ENCODE measurements at regions not wholly inside any gene's neighbourhood (a gene's known extent, or its start where the extent isn't known, plus 50 kb on each side); places are given as distances from the start of the nearest gene placed in this dataset.

DNA sequence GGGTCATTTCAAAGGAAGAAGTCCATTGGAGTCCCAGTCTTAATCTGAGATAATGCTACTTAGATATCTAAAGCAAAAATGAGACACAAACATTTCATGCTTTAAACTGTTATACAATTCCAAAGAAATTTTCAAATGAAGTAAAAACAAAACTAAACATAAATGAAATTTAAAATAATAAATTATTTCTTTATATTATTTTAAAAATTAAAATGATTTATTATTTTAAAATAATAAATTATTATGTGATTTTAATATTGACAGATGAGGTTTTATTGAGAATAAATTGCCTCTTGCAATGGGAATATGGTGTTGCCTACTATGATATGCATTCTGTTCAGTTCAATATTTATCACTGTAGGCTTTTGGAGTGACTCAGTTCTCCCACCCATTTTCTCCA lies 93.7 kb upstream of the BACH2 start:
- peaks cover 3% of the 10 kb centered on the region for H3K27me3 Mint-ChIP-seq (ENCODE audit: insufficient read depth, low read depth, poor library complexity)
- H3K9me3 Mint-ChIP-seq, result no peaks in the 10 kb centered on the region

More for the DNA sequence above, 93.7 kb upstream of the BACH2 start:
- H3F3A ChIP-seq (replicated peaks; ENCODE audit: low read depth), result no peaks in the 10 kb centered on the region
- no peaks in the 10 kb centered on the region for H3K27me3 ChIP-seq (ENCODE audit: insufficient read depth)
- no peaks in the 10 kb centered on the region for H3K9me2 ChIP-seq (ENCODE audit: insufficient read depth)
- H3K27ac Mint-ChIP-seq, result peak overlapping the region; percentile 51; the same call in 1 of the 2 replicates
- H3K36me3 Mint-ChIP-seq (ENCODE audit: low read depth), result no peaks in the 10 kb centered on the region
- H3K36me3 ChIP-seq (ENCODE audit: insufficient read depth), result no peaks in the 10 kb centered on the region
- H3K4me3 Mint-ChIP-seq, result no peak overlapping the region
- H4K20me1 ChIP-seq (replicated peaks; ENCODE audit: insufficient read depth), result no peaks in the 10 kb centered on the region
- no peak for ATAC-seq
- H3K4me1 Mint-ChIP-seq, result peaks cover 42% of the 10 kb centered on the region
- TF ChIP-seq STAT1 (IDR thresholded peaks at IDR 0.05; ENCODE audit: unreplicated experiment) (no peak), EZH2phosphoT487 (IDR thresholded peaks at IDR 0.05; ENCODE audit: unreplicated experiment) (no peak), CREB1 (CRISPR knock-in tag; IDR thresholded peaks at IDR 0.05; ENCODE audit: low read depth) (no peak), JUNB (IDR thresholded peaks at IDR 0.05; ENCODE audit: unreplicated experiment) (no peak), EZH2 (IDR thresholded peaks at IDR 0.05; ENCODE audit: low read depth, unreplicated experiment) (no peak), ZNF462 (CRISPR knock-in tag; IDR thresholded peaks at IDR 0.05) (no peak), POLR2AphosphoS5 (IDR thresholded peaks at IDR 0.05; ENCODE audit: low read depth) (no peak), NANOG (IDR thresholded peaks at IDR 0.05; ENCODE audit: borderline replicate concordance) (no peak), ZNF114 (CRISPR knock-in tag; IDR thresholded peaks at IDR 0.05) (no peak), ZNF331 (CRISPR knock-in tag; IDR thresholded peaks at IDR 0.05; ENCODE audit: low read depth) (no peak), CTCF (conservative IDR thresholded peaks at IDR 0.05; ENCODE audit: low read depth in 2 of 2) (no peak)
- TF ChIP-seq, protein P1, sequence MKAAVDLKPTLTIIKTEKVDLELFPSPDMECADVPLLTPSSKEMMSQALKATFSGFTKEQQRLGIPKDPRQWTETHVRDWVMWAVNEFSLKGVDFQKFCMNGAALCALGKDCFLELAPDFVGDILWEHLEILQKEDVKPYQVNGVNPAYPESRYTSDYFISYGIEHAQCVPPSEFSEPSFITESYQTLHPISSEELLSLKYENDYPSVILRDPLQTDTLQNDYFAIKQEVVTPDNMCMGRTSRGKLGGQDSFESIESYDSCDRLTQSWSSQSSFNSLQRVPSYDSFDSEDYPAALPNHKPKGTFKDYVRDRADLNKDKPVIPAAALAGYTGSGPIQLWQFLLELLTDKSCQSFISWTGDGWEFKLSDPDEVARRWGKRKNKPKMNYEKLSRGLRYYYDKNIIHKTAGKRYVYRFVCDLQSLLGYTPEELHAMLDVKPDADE (IDR thresholded peaks at IDR 0.05), result no peak
- TF ChIP-seq, protein P2, sequence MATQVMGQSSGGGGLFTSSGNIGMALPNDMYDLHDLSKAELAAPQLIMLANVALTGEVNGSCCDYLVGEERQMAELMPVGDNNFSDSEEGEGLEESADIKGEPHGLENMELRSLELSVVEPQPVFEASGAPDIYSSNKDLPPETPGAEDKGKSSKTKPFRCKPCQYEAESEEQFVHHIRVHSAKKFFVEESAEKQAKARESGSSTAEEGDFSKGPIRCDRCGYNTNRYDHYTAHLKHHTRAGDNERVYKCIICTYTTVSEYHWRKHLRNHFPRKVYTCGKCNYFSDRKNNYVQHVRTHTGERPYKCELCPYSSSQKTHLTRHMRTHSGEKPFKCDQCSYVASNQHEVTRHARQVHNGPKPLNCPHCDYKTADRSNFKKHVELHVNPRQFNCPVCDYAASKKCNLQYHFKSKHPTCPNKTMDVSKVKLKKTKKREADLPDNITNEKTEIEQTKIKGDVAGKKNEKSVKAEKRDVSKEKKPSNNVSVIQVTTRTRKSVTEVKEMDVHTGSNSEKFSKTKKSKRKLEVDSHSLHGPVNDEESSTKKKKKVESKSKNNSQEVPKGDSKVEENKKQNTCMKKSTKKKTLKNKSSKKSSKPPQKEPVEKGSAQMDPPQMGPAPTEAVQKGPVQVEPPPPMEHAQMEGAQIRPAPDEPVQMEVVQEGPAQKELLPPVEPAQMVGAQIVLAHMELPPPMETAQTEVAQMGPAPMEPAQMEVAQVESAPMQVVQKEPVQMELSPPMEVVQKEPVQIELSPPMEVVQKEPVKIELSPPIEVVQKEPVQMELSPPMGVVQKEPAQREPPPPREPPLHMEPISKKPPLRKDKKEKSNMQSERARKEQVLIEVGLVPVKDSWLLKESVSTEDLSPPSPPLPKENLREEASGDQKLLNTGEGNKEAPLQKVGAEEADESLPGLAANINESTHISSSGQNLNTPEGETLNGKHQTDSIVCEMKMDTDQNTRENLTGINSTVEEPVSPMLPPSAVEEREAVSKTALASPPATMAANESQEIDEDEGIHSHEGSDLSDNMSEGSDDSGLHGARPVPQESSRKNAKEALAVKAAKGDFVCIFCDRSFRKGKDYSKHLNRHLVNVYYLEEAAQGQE (IDR thresholded peaks at IDR 0.05; ENCODE audit: unreplicated experiment), result no peak
- no peak overlapping the region for H3K4me2 ChIP-seq
- H3K4me1 ChIP-seq (ENCODE audit: insufficient read depth), result peaks cover 26% of the 10 kb centered on the region
- DNase-seq (ENCODE audit: low spot score), result no peak
- no peak overlapping the region for H3K27ac ChIP-seq (ENCODE audit: low read depth)
- H2AFZ ChIP-seq, result no peak overlapping the region
- no peak overlapping the region for H3K4me3 ChIP-seq
- H3K79me2 ChIP-seq (replicated peaks; ENCODE audit: insufficient read depth), result no peaks in the 10 kb centered on the region
